Omental fat pad (tissue), 3 donors: ENCODE measurements at regions not wholly inside any gene's neighbourhood (a gene's known extent, or its start where the extent isn't known, plus 50 kb on each side); places are given as distances from the start of the nearest gene placed in this dataset.

Source experiments
- ATAC-seq: fragments of 150-250 bp; one replicate; pipeline ENCODE4 v1.9.1; 2016; ENCODE audit warnings: mild to moderate bottlenecking, moderate library complexity; ENCODE audit not compliant: low FRiP score
- DNase-seq: peaks from one replicate; pipeline ENCODE4 v3.0.0-alpha.2; 2019; ENCODE audit warnings: low spot score
- TF ChIP-seq, protein P1 (sequence below), 3 donors: fragments of 450-650 bp; IDR thresholded peaks; one replicate each; pipeline ENCODE4 v1.5.1; 2016 to 2017; ENCODE audit warnings: antibody characterized with exemption in 3 of 3, mild to moderate bottlenecking in 3 of 3, moderate library complexity in 2 of 3

DNA sequence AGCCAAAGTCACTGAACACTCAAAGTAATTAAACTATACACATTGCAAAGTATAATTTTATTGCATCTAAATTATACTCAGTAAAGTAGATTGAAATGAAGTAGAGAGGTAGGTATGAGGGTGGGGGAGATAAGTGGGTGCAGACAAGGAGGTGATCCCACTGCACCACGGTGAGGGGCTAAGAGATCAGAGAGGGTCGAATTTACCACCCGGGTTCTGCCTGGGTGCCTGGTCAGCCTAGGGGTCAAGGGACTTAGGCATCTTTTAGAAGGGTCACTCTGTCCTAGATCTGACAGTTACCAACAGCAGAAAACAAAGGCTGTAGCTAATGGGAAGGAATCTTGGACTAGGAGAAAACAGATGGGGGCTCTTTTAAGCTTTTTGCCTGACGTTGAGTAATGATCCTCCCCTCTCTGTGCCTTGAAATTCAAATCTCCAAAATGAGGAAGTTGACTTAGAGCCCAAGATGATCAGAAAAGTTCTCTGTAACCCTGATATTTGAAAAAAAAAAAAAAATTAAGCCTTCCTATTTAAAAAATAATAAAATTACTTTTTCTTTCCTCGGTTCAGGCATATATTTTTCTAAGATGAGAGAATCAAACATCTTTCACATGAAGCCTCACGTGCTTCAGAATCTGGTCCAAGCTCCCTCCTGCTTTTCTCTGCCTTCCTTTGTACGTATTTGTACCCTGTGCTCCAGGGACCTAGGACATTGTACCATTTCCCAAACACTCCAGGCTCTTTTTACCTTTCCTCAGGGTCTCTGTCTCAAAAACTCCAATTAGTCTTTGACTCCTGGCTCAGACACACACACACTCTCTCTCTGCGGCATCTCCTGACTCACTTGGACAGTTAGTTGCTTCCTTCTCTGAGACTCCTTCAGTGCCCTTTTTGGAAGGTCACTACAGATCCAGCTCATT, 353.9 kb downstream of the CYRIA start:
- TF ChIP-seq, protein P1, sequence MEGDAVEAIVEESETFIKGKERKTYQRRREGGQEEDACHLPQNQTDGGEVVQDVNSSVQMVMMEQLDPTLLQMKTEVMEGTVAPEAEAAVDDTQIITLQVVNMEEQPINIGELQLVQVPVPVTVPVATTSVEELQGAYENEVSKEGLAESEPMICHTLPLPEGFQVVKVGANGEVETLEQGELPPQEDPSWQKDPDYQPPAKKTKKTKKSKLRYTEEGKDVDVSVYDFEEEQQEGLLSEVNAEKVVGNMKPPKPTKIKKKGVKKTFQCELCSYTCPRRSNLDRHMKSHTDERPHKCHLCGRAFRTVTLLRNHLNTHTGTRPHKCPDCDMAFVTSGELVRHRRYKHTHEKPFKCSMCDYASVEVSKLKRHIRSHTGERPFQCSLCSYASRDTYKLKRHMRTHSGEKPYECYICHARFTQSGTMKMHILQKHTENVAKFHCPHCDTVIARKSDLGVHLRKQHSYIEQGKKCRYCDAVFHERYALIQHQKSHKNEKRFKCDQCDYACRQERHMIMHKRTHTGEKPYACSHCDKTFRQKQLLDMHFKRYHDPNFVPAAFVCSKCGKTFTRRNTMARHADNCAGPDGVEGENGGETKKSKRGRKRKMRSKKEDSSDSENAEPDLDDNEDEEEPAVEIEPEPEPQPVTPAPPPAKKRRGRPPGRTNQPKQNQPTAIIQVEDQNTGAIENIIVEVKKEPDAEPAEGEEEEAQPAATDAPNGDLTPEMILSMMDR (IDR thresholded peaks at IDR 0.05), result no peak
- ATAC-seq (no peak), DNase-seq (no peak)

DNA sequence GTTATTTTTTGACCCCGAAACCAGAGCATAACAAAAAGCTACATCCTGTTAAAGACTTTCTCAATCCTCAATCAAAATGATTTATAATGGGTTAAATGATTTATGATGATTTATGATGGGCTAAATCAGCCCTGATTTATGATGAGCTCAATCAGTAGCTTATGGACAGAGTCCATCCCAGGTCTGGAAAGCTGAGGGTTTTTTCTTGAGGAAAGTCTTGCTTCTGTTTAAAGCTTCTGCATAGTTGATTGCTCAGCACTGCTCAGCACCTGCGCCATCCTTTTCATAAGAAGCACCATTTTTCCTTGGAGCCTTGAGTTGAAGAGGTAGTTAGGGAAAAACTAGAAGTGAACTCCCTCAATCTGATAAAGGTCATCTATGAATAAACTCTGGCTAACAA, 356.8 kb downstream of the CYRIA start:
- ATAC-seq (no peak), DNase-seq (no peak)

DNA sequence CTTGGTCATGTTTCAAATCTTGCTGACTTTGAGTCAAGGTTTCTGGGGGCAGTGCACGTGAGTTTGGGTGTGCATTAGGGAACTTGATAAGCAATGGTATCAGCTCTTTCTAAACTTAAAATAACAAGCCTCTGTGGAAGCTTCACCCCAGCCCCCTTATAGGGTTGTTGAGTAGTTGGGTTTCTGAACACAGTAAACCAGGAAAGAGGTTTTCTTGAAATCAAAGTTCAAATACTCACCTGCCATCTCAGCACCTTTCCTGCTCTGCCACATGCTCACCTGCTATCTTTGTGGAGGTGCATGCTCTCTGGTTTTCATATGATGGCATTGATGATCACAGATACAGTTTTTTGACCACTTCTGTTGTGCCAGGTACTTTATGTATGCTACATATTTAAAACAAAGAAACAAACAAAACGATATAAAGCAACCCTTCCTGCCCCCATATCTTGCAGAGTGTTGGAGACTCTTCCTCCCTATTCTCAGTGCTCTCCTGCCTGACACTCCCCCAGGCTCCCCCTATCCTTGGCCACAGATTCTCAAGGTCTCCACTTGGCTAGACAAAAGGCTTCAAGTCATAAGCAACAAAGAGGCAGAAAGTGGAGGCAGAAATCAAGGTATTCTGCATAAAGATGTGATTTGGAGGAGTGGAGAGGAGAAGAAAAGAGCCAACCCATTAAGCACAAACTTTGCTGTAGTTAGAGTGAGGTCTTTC, 360.6 kb downstream of the CYRIA start:
- TF ChIP-seq, protein P1 (IDR thresholded peaks at IDR 0.05), result no peak

More for the DNA sequence above, 356.8 kb downstream of the CYRIA start:
- TF ChIP-seq, protein P1 (IDR thresholded peaks at IDR 0.05), result no peak

DNA sequence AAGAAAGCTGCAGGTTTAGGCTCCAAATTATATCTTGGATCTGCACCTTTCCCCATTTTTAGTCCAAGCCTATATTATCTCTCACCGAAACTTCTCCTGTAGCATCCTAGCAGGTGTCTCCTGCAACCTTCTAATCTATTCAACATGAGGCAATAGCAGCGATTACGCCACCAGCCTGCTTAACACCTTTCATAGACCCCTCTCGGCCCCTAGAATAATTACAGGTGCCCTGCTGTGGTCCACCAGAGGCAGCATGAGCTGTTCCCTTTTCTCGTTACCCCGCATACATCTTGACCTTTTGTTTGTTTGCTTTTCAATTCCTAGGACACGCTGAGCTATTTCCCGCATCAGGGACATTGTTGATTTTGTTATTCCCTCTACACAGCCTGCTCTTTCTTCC, 361.9 kb downstream of the CYRIA start:
- no peak for DNase-seq
- TF ChIP-seq, protein P1 (IDR thresholded peaks at IDR 0.05), result no peak
- no peak for ATAC-seq

More for the DNA sequence above, 360.6 kb downstream of the CYRIA start:
- ATAC-seq (no peak), DNase-seq (no peak)

DNA sequence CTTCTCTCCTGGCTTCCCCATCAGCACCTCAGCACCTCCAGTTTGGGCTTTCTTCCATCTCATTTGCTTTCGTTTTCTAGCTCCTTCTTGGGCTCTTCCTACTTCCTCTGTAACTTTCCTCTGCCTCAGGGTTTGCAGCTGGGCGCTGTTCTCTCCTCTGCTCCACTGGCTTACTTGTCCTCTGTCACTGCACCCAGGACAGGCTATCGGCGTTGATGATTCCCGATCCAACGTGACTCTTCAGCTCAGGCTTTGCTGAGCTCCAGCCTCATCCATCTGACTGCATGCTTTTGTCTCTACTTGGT, 362.4 kb downstream of the CYRIA start:
- DNase-seq, result no peak
- TF ChIP-seq, protein P1 (IDR thresholded peaks at IDR 0.05), result no peak
- ATAC-seq, result no peak

DNA sequence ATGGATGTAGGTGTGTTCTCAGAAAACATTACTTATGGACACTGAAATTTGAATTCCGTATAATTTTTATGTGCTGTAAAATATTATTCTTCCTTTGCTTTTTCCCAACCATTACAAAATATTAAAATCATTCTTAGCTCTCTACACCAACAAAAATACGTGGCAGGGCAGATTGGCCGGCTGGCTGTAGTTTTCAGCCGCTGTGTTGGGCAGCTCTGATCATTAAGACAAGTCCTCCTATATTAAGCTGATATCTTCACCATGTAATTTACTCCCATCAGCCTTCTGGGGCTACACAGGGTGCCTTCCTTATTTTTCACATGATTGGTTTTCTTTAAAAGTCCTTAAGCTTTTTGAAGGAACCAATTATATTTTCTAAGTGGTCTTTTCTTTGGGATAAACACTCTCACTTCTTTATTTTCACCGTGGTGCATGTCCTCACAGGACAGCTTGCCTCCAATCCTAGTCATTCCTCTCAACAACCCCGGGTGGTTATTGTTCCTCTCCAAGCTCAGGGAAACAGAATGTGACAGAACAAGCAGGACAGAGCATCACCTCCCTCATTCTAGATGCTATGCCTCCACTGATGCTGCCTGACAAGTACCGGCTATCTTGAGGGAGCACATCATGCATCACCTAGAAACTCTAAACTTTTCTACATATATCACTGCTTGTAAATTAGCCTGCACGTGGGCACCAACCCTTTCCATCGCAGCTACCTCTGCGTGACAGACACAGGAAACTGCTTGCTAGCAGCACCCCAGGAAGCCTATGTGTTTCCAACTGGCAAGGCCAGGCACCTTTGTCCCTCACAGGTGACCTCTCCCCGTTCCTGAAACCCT, 362.3 kb downstream of the MYCN start:
- ATAC-seq, result no peak
- no peak for DNase-seq
- TF ChIP-seq, protein P1 (IDR thresholded peaks at IDR 0.05), result no peak
